ENCODE measurements at regions not wholly inside any gene's neighbourhood (a gene's known extent, or its start where the extent isn't known, plus 50 kb on each side); places are given as distances from the start of the nearest gene placed in this dataset.

GRCh38 chr6:113047148-113047547 lies 700.0 kb downstream of the RFPL4B start:
- H3K4me3 ChIP-seq (ENCODE audit: low read depth, low read length), result no peak overlapping the region
- in situ Hi-C loops (cut with HindIII; ENCODE audit: low sequenced_read_pairs), result no loop called here
- DNase-seq (ENCODE audit: low read depth, low spot score), result peak; percentile 63
- TF ChIP-seq, protein P1, sequence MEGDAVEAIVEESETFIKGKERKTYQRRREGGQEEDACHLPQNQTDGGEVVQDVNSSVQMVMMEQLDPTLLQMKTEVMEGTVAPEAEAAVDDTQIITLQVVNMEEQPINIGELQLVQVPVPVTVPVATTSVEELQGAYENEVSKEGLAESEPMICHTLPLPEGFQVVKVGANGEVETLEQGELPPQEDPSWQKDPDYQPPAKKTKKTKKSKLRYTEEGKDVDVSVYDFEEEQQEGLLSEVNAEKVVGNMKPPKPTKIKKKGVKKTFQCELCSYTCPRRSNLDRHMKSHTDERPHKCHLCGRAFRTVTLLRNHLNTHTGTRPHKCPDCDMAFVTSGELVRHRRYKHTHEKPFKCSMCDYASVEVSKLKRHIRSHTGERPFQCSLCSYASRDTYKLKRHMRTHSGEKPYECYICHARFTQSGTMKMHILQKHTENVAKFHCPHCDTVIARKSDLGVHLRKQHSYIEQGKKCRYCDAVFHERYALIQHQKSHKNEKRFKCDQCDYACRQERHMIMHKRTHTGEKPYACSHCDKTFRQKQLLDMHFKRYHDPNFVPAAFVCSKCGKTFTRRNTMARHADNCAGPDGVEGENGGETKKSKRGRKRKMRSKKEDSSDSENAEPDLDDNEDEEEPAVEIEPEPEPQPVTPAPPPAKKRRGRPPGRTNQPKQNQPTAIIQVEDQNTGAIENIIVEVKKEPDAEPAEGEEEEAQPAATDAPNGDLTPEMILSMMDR (IDR thresholded peaks at IDR 0.05; ENCODE audit: low read depth, low read length), result no peak

DNA sequence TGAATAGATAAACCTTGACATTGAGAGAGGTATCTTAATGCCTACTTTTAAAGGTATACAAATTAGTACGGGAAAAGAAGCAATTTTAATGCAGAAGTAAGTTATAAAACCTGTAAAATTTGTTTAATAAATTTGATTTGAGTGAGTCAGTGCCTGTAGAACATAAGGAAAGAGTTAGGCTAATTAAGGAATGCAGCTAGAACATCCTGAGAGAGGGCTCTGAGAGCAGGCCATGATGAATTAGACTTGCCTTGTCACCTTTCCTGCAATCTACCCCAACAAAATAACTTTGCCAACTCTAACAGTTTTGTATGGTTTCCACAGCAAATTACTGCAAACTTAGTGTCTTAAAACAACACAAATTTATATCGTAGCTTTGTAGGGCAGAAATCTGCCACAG lies 700.8 kb downstream of the RFPL4B start:
- in situ Hi-C loops (cut with HindIII; ENCODE audit: low sequenced_read_pairs), result no loop called here
- TF ChIP-seq, protein P1 (IDR thresholded peaks at IDR 0.05; ENCODE audit: low read depth, low read length), result no peak
- DNase-seq (ENCODE audit: low read depth, low spot score), result no peak
- no peak overlapping the region for H3K4me3 ChIP-seq (ENCODE audit: low read depth, low read length)

DNA sequence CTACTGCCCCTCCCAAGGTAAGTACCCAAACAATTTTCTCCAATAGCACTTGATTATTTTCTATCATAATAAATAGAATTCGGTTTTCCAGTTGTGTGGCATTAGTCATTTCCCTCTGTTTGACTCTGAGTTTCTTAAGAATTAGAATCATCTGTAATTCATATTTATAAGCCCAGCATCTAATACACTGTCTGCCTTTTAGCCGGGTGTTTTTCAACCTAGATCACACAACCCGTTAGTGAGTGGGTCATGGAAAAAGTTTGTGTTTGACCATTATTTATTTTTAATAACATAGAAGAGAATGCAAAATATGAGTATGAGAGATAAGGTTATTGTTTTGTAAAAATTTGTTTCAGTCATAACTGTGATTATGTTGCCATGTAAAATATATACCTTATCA lies 701.6 kb downstream of the RFPL4B start:
- H3K4me3 ChIP-seq (ENCODE audit: low read depth, low read length), result no peak overlapping the region
- TF ChIP-seq, protein P1 (IDR thresholded peaks at IDR 0.05; ENCODE audit: low read depth, low read length), result no peak
- peak; percentile 32 for DNase-seq (ENCODE audit: low read depth, low spot score)
- in situ Hi-C loops (cut with HindIII; ENCODE audit: low sequenced_read_pairs), result no loop called here

- in situ Hi-C loops (cut with HindIII; ENCODE audit: low sequenced_read_pairs), result no loop called here
- no peak for DNase-seq (ENCODE audit: low read depth, low spot score)
- no peak overlapping the region for H3K4me3 ChIP-seq (ENCODE audit: low read depth, low read length)
- TF ChIP-seq, protein P1 (IDR thresholded peaks at IDR 0.05; ENCODE audit: low read depth, low read length), result no peak
Measured at GRCh38 chr6:113049190-113049589, 702.1 kb downstream of the RFPL4B start.

DNA sequence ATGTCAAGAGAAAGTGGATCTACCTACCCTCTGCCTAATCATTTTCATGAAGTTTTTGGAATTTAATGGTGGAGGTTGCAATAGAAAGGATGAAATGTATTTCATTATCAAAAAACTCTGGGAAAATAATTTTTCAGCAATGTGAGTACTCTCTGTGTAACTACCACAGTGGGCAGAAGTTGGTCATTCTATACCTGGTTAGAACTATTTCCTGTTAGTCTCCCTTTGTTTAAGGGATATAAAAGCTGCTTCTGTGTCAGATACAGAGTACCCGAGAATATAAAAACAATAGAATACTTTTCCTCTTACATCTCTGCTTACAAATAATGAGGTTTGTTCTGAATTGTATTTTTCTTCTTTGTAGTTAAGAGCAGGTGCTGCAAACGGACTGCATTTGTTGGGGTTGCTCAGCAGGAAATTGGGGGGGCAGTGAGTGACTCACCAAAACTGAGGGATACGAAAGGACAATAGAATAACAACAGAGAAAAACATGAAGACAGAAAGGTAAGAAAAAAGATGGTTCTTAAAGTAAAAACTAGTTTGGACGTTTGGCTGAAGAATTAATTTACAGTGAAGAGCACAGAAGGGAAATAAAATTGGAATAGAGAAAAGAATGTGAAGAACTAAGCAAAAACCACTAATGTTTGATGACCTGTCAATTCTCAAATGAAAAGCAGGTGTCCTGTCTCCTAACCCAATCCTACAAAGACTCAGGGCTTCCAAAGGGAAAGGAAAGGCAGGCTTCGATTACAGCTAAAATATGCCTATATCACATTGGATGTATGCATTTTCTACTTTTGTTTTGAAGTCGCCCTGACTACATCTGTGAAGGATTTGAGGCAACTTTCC lies 703.1 kb downstream of the RFPL4B start:
- DNase-seq (ENCODE audit: low read depth, low spot score), result peak; percentile 63
- in situ Hi-C loops (cut with HindIII; ENCODE audit: low sequenced_read_pairs), result no loop called here
- TF ChIP-seq, protein P1 (IDR thresholded peaks at IDR 0.05; ENCODE audit: low read depth, low read length), result no peak
- no peak overlapping the region for H3K4me3 ChIP-seq (ENCODE audit: low read depth, low read length)

GRCh38 chr6:113050979-113051378 lies 703.8 kb downstream of the RFPL4B start:
- no peak overlapping the region for H3K4me3 ChIP-seq (ENCODE audit: low read depth, low read length)
- in situ Hi-C loops (cut with HindIII; ENCODE audit: low sequenced_read_pairs), result no loop called here
- no peak for DNase-seq (ENCODE audit: low read depth, low spot score)
- TF ChIP-seq, protein P1 (IDR thresholded peaks at IDR 0.05; ENCODE audit: low read depth, low read length), result no peak

Measured in astrocyte of the spinal cord (primary cell).